ENCODE measurements at regions not wholly inside any gene's neighbourhood (a gene's known extent, or its start where the extent isn't known, plus 50 kb on each side); places are given as distances from the start of the nearest gene placed in this dataset.

- DNase-seq, result no peak
Observed at GRCh38 chr11:59302991-59303390, 55.7 kb upstream of the OR5AN1 start.

DNA sequence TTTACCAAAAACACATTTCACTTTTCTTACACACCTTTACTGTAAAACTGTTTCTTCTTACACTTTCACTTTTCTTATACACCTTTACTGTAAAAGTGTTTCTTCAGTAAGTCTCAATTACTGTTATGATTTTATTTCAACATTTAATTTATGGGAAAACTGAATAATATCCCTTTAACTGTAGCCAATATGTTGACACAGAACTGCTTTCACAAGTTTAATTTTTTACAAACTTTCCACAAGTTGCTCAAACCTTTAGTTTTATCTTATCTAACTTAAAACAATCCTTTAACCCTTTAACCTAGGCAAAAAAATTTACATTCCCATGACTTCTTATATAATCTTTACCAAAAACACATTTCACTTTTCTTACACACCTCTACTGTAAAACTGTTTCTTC lies 63.3 kb upstream of the OR5AN1 start:
- no peak for DNase-seq

GRCh38 chr11:59292611-59293010 lies 66.1 kb upstream of the OR5AN1 start:
- no peak for DNase-seq

DNA sequence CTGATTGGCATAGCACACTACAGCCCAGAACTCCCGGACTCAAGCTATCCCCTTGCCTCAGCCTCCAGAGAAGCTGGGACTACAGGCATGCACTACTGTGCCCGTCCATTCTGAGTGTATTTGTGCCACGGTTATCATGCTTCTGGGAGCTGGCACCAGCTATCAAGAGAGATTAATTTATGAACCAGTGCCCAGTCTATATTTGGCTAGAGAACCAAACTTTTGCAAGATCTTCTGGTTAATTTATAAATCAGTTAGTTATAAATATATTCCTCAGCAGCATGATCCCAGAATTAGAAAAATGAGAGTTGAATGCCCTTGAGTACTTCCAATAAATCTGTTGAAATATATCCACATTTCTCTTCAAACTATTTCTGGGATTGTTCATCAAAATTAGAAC lies 67.5 kb upstream of the OR5AN1 start:
- no peak for DNase-seq

DNA sequence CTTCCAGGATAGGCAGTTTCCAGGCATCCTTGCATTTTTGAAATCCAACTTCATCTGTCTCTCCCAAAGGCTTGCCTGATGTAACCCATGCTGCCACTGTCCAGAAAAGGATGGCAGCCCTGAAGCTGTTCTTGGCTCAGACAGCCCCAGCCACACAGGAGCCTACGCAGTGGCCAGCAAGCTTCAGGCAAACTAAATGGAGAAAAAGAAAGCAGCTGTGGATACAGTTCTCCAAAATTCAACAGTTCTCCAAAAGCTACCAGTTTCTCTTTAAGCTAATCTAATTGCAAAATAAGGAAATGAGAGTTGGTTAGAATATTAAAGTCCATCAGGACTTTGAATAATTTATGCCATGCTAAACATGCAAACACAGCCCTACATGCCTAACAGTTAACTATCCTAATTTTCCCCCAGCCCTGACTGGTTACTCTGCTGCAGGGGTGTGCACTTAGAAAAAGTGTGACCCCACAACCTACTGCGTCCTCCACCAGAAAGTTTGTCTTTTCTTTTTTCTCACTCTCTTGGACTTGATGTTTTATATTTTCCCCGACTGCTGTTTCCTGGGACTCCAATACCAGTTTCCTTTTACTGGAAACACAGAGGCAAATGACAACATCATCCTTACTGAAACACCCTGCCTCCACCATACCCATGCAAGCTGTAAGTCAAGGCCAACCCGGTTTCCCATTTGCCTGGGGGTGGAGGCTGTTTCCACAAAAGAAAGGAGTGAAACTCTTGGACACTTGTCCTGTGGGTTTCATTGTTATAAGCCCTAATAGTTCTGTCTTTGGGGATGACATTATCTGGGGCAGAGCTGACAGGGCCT lies 69.1 kb upstream of the OR5AN1 start:
- no peak for DNase-seq

DNA sequence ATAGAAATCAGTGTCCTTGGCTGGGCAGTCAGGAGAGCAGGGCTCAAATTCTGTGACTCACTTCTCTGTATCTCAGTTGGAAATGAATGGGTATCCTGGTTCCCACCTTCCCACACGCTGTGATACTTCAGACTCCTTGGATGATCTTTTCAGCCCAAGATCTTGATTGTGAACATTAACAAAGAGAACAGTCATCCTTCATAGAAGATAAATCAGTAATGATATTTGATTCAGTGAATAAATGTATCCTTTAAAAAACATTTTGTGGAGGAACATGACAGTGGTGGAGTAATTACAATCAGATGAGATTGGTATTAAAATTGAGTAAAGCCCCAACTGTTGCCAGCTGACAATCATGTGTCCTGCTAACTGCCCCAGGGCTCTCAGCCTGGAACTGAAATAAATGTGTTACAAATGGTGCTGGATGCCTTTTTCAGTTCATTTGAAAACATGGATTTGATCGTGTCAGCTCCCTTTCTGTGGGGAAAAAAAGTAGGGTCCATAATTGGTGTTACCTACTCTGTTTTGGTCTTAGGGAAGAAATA lies 72.9 kb upstream of the OR5AN1 start:
- DNase-seq, result no peak

- DNase-seq, result no peak
Observed at GRCh38 chr11:59284773-59285129, 72.0 kb upstream of the MPEG1 start.

GRCh38 chr11:59283825-59284772 lies 71.4 kb upstream of the MPEG1 start:
- peak; percentile 21 for DNase-seq

DNA sequence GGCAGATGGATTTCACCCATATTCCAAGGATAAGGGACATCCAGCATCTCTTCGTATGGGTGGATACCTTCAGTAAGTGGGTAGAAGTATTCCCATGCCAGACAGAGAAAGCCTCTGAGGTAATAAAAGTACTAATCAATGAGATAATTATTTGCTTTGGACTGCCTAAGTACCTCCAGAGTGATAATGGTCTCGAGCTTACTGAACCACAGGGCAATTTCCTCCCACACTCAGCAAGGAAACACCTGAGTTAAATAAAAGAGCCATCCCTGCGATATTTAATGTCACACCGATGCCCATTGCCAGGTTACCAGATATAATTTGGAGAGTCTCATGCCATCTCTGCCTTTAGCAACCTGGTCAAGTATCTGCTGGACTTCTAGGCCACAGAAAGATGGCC lies 70.6 kb upstream of the MPEG1 start:
- DNase-seq, result no peak

- no peak for DNase-seq
Observed at GRCh38 chr11:59281177-59281576, 68.5 kb upstream of the MPEG1 start.

DNA sequence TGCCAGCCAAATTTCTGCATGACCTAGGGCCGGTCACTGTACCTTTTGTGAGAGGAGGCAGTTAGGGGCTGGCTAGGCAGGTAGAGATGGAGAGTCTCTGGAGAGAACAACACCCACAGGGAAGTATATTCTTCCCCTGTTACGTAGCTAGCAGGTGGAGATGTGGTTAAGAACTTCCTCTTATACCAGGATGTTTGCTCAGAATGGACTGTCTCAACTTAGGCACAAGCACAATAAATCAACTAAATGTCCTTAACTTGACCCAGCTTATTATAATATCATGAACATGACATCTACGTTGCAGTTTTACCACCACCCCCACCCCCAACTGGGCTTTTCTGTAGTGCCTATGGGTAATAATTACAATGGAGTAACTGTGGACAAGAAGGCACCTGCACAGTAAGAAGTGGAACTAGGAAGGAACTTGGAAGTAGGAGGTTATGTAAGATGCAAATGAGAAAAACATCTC lies 60.7 kb upstream of the MPEG1 start:
- DNase-seq, result no peak

DNA sequence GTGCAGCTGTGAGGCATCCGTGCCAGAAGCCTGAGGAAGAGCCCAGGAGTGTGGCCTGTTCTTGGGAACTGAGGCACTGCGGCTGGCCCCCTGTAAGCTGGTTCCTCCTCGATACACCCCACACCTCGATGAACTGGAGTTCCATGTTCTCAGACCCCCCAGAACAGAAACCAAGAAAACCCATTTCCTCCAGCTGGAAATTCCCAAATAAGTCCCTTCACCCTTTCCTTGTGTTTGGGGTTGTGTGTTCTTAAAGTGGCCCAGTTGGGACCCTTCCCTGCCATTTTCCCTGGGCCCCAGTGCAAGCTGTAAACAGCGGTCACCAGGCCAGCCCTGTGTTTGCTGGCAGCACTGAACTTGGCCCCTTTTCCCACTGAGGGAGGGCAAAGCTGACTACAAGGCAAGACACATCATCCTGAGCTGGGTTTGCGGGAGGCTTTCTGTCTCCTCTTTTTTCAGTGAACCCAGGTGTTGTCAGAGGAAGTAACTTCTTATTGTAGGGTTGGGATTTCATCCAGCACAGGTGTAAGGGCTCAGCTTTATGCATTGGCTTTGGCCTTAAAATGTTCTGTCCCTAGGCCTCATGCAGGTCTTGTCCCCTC lies 60.1 kb upstream of the MPEG1 start:
- DNase-seq, result no peak

DNA sequence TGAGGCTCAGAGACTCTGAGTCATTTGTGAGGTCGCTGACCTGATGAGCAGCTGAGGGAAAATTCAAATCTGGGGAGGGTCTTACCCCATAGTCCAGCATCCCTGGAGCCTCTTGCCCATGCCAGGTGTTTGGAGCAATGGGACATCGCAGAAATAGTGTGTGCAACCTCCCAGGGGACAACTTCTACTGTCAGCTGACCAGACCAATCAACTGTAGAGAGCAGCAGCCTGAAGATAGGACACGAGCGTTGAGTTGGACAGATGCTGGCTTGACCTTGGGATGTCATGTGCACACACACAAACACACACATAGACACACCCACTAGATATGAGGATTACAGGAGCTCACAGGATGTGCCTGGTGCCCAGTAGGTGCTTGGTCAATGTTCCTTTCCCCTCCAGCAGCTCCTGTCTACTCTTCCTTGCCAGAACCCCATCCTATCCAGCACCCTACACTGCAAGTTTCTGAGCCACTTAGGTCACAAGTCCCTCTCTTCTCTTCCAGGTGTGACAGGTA lies 59.1 kb upstream of the MPEG1 start:
- no peak for DNase-seq

DNA sequence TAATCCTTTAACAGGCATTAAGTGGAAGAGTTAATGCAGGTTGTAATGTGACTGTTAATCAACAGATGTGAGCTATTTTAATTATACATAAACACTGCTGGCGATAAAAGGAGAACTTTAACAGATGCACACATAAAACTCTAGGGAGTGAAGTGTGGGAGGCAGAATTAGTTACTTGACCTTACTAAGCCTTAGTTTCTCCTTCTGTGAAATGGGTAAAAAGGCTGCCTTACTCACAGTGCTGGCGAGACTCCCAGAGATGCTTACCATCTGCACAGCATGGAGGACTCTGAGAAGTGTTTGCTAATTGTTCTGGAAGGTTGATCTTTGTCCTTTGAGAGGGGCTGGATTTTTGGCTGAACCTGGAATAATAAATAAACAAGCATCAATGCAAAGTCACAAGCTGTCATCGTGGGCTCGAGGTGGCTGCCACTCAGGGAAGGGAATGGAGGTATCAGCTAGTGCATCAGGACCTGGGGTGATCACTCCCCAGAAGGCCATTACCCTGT lies 58.6 kb upstream of the MPEG1 start:
- no peak for DNase-seq

DNA sequence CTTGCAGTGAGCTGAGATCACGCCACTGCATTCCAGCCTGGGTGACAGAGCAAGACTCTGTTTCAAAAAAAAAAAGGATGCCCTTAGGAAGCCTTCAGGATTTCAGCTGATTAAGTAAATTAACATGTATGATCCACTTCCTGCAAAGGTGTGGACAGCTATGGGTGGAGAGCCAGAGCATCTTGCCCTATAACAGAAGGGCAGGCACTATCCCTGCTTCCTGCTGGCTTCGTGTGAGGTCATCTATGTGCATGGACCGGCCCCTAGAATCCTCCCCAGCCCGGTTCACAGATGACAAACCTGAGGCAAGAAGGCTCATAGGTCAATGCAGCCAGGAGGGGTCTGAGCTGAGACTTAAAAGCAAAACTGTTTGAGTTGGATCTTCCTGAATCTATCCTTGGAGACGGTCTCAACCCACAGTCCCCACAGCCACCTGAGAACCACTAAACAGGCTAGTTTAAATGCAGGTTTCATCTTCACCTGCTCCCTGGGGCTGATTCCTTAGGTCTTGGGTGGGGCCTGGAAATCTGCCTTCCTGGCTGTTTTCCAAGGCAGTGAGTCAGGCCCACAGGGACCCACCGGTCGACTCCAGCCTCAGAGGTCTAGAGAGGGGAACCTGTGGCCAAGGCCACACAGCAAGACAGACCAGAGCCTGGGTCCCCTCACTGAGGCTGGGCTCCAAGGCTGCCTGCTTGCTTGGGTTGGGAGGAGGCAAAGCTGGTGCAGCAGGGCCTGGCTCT lies 55.2 kb upstream of the MPEG1 start:
- no peak for DNase-seq

- DNase-seq, result no peak
Observed at GRCh38 chr11:59267196-59267595, 54.5 kb upstream of the MPEG1 start.

DNA sequence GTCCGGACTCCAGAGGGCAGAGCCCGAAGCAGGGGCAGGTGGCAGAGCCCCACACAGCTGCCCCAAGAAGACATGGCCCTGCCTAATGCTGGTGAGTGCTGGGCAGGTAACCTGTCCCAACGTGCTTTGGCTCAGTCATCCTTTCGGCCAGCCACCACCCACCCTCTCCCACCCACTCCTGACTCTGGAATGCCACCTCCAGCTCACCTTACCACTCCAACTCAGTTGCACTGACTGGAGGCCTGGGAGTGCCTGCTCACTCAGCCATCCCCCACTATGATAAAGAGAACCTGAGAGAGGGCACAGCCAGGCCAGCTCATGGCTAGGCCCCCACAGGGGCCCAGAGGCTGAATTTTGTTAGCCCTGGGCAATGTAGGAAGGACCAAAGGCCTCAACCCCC lies 53.8 kb upstream of the MPEG1 start:
- no peak for DNase-seq

DNA sequence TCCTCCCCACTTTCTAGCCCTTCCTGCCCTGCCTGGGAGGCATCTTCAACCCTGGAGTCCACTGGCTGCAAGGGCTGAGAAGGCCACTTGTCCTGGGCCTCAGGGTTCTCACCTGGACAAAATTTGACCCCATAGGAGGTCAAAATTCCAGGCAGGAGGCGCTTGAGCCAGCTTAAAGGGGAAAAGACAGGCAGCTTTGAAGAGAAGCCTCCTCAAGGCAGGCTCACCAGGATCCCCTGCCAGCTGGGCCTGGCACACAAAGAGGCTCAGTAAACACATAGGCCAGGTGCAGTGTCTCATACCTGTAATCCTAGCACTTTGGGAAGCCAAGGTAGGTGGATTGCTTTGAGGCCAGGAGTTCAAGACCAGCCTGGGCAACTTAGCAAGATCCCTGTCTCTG lies 53.0 kb upstream of the MPEG1 start:
- no peak for DNase-seq

DNA sequence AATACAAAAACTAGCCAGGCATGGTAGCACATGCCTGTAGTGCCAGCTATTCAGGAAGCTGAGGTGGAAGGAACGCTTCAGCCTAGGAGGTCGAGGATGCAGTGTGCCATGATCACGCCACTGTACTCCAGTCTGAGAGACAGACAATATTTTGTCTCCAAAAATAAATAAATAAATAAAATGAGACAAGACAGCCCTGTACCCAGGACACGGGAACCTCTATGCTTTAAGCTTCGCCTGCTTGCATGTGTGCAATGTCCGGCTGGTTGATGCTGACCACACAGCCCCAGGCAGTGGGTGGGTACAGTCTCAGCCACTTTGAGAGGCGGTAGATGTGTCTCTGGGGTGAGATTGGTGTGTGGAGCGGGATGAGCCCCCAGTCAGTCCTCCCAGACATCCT lies 52.0 kb upstream of the MPEG1 start:
- DNase-seq, result no peak

GRCh38 chr11:59263225-59263894 lies 50.6 kb upstream of the MPEG1 start:
- DNase-seq, result no peak
